ENCODE measurements at regions not wholly inside any gene's neighbourhood (a gene's known extent, or its start where the extent isn't known, plus 50 kb on each side); places are given as distances from the start of the nearest gene placed in this dataset.

- no peak for DNase-seq (ENCODE audit: low read depth)
Measured at GRCh38 chrX:124524852-124525251, 178.5 kb downstream of the SH2D1A start.

DNA sequence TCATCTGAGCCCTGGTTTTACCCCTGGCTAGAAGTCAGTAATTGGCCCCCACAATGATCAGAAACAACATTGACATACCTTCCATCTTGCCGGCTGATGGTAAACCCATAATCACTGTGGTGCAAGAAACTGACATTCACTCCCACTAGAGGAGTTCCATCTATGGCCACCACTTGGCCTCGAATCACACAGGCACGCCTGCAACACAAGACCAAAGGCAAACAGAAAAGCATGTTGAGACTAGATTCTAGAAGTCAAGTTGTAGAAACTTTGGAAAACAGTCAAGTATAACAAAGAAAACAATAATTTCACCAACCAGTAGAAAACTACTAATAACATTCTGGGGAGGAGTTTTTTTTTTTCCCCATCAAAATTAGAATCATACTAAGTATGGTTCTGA, 183.4 kb downstream of the SH2D1A start:
- DNase-seq (ENCODE audit: low read depth): no peak

GRCh38 chrX:124530803-124531202, 184.4 kb downstream of the SH2D1A start:
- DNase-seq (ENCODE audit: low read depth): no peak

GRCh38 chrX:124534536-124534935, 188.2 kb downstream of the SH2D1A start:
- no peak for DNase-seq (ENCODE audit: low read depth)

- DNase-seq (ENCODE audit: low read depth): no peak
Measured at GRCh38 chrX:124540474-124540873, 194.1 kb downstream of the SH2D1A start.

DNA sequence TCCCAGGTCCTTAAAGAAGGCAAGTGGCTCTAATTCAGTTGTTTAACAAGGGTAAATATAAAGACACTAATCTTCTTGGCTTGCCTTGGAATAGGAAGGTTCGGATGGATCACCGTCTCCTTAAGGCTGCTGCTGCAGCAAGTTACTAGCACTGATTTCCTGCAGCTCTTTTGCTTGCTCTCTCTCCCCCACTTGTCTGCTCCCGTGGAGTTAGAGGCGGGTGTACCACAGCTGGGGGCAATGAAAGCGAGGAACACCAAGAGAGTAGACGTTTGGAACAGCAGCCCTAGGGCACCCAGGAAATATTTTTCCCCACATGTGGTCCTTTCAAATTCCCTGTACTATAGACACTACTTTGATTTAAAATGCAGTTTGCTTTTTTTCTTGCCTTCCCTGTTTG, 202.2 kb downstream of the SH2D1A start:
- DNase-seq (ENCODE audit: low read depth): no peak

- DNase-seq (ENCODE audit: low read depth): peak; percentile 66
Measured at GRCh38 chrX:124555036-124555595, 208.8 kb downstream of the SH2D1A start.

DNA sequence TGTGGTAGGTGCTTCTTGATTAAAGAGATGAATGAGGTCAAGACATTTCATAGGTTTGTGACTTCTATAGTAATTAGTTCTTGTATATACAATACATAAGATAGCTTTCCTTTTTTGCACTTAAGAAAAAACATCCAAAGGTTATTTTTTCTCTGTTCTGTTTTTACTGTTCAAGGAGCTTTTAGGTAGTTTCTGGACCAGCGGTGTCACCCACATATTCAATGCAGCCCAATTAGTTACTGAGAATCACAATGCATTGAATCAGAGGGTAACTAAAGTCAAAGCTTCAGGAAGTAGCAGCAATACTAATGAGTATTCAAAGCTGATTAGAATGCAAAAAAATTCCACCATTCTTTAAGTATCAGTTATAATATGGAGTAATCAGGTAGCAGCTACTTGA, 211.6 kb downstream of the SH2D1A start:
- no peak for DNase-seq (ENCODE audit: low read depth)

DNA sequence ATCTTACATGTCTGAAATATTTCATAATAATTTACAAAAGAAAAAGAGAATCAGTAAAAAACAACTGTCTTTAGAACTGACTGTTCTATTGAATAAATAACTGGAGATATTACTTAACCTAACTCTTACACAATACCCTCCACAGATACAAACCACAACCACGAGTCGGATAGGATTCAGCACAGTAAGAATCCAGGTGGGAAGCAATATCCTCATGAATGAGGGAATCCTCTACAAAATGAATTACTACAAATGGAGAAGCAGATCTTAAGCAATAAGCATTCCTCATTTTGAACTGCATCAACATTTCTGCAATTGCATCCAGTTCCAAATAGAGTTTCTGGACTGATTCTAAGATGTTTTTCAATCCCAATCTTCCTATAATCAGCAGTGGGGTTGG, 227.1 kb downstream of the SH2D1A start:
- DNase-seq (ENCODE audit: low read depth): peak; percentile 62

GRCh38 chrX:124592744-124593143, 246.4 kb downstream of the SH2D1A start:
- DNase-seq (ENCODE audit: low read depth): no peak

DNA sequence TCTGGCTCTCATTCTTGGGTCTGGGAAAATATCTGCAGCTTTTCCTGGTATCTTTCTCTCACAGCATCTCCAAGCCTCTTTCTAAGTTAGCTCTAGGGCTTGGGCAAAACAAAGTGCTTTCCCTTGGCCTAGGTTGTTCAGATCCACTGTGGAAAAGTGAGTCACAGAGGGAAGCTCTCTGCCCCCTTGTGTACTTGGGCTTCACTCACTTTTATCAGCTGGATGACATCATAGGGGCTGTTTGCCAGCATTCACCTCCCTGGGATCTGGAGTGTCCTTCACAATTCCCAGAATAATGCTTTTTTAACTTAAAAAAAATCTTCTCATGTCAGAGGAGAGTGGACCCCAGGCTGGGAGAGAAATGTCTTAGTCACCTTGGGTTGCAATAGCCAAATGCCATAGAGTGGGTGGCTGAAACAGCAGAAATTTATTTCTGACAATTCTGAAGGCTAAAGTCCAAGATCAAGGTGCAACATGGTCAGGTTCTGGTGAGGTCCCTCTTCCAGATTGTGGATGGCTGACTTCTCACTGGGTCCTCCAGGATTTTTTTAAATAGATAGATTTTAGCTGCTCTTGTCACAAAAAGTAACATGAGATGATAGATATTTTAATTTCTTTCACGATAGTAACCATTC, 247.8 kb downstream of the SH2D1A start:
- no peak for DNase-seq (ENCODE audit: low read depth)

DNA sequence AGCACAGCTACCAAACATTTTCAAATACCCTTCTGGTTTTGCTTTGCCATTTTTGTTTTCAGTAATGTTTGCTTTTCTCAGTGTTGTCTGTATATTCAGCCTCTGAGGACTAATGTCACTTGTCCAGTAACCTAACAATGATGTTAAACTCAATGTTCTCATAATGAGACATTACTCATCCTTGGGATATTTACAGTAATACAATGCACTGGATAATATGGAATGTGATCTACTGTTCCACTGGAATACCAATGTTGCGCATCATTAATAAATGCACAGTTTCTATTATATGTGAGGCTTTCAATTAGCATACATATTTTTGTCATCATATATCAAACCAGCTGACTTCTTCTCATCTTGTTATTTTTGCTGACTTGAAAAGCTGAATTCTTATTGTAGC, 259.1 kb downstream of the SH2D1A start:
- no peak for DNase-seq (ENCODE audit: low read depth)

- DNase-seq (ENCODE audit: low read depth): no peak
Measured at GRCh38 chrX:124606724-124607123, 260.4 kb downstream of the SH2D1A start.

- DNase-seq (ENCODE audit: low read depth): peak; percentile 49
Measured at GRCh38 chrX:124619710-124620109, 273.3 kb downstream of the SH2D1A start.

DNA sequence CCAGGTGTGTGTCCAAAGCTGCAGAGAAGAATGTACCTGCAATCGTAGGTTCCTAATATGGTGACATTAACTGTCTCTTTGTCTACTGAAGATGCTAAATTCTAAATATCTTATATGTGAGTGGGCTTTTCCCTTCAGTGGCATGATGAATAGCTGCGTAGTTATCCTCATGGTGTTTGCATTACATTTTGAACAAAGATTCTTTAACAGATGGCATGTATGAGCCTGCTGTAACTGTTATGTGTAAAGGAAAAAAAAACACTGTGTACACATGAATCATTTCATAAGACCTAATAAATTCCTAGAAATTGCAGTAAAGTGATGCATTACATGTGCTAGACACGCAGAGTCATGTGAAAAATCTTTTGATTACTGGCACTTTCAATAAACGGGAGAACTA, 288.0 kb downstream of the SH2D1A start:
- no peak for DNase-seq (ENCODE audit: low read depth)

DNA sequence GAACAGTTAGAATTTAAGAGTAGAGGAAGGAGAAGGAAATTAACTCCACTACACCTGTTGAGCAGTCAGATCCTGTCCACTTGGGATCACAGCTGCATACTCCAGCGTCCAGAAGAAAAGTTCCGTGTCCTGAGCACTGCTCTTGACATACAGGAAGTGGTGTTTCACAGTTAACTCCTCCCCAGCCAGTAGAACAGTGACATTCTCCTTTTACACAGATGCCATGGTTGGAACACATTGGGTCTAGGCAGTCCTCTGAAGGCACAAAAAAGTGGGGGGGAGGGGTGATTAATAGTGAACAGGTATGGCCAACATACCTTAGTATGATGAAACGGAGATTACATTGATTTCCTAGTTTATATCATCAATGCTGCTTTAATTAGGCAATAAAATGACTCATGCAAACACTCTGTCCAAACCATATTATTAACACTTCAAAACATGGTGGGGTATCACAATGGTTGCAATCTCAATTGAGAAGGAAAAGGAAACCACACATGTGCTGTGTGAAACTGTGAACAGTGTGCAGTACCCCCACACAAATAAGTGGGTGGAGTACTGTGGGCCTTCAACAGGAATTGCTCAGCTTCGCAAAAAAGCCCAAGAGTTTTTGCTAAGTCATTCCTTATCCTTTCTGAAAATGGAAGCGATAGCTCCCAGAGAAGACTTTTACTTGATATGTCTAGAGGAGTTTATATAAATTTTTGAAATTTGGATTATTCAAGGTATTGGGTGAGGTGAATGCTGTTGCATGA, 295.6 kb downstream of the SH2D1A start:
- no peak for DNase-seq (ENCODE audit: low read depth)

- DNase-seq (ENCODE audit: low read depth): no peak
Measured at GRCh38 chrX:124646403-124646802, 300.0 kb downstream of the SH2D1A start.

DNA sequence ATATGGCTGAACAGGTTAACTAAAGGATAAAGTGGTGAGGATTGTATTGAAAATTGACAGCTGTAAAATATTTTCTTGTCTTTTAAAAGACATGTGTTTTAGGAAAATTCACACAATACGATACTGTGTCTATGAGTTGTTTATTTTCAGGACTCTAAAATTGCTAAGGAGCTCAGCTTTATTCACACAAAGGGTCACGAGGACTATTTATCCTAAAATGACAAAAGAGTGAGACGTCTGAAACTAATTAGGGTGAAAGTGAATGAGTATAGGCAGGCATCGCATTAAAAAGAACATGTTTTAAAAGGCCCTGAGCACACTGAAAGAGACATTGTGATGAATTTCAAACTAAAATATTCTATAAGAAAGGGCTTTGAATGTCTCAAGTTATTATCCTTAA, 304.7 kb downstream of the SH2D1A start:
- DNase-seq (ENCODE audit: low read depth): no peak

DNA sequence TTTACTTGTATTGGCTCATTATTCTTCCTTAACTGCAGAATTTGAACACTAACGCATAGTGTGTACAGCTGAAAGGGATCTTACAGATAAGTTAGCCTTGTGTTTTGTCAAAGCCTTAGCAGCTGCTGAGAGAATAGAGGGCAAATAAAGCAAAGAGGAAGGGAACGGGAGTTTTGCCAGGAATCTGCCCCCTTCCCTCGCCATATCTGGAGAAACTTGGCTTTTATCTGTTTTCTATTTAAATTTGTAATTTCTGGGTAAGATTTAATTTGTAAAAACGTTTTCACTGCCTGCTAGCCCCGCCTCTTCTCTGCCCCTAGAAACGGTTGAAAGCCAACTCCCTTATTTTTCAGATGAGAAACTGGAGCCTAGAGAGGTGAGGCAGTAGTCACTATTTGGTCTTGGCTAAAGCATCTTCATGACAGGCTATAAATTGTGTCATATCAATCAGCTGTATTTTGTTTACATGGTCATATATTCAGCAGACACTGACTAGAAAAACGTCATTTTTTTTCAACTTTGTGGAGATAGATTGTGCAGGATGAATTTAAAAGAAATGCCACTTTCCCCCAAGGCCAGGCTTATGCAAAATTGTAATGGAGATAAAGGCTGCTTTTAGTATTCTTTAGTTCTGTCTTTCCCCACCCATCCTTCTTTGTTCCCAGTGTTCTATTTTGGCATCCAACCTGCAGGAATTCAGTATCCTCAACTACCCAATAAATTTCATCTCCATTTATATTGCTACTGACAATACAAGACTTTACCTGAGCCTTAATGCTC, 319.4 kb downstream of the SH2D1A start:
- DNase-seq (ENCODE audit: low read depth): no peak

DNA sequence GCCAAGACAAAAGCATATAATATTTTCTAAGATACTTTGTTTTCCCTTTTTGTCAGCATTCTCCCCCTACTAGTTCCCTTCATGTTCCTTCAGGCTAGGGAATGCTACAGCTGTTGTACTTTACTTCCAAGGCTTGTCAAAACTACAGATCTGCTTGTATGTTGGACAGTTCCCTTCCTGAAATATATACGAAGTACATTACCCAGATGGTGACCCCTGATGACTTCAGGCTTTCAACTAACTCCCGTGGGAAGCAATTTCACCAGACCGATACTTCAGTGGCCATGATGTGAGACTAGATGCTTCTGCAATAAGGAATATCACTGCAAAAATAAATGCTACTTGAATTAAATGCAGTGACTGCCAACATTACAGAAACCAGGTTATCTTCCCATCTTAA, 332.8 kb downstream of the SH2D1A start:
- no peak for DNase-seq (ENCODE audit: low read depth)

GRCh38 chrX:124680287-124680686, 333.9 kb downstream of the SH2D1A start:
- no peak for DNase-seq (ENCODE audit: low read depth)

DNA sequence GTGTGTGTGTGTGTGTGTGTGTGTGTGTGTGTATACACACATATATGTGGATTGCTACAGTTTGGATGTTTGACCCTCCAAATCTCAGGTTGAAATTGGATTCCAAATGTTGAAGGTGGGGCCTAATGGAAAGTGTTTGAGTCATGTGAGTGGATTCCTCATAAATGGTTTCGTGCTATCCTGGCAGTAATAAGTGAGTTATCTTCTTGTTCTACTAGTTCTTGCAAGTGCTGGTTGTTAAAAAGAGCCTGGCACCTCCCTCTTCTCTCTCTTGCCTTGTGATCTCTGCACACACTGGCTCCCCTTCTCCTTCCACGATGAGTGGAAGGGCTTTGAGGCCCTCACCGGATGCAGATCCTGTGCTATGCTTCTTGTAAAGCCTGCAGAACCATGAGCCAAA, 344.1 kb downstream of the SH2D1A start:
- DNase-seq (ENCODE audit: low read depth): no peak

DNA sequence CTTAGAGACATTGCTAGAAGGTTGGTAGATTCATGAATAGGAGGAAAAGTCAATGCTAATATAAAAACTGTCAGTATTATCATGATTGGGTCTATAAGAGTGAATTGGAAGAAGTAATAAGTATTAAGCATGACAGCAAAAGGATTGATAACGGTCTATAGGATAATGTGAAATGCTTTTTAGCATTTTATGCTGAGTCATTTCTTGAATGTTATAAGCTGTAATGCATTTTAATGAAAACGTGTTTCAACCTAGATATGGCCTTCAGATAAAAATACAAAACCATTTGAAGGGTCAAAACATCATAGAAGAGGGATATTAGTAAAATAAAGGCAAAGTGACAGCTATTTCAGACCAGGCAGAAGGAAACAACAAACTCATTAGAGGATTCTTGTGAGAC, 353.5 kb downstream of the SH2D1A start:
- DNase-seq (ENCODE audit: low read depth): no peak

Data from fibroblast of gingiva (primary cell).